ENCODE measurements at regions not wholly inside any gene's neighbourhood (a gene's known extent, or its start where the extent isn't known, plus 50 kb on each side); places are given as distances from the start of the nearest gene placed in this dataset.

- TF ChIP-seq CTCF (IDR thresholded peaks at IDR 0.05) (no peak), ZFX (IDR thresholded peaks at IDR 0.05; ENCODE audit: borderline replicate concordance) (no peak)
Measured at GRCh38 chr9:72454871-72455491, 66.4 kb upstream of the TMC1 start.

Measured in 22Rv1 (cell line).